H9 (cell line): ENCODE measurements at regions not wholly inside any gene's neighbourhood (a gene's known extent, or its start where the extent isn't known, plus 50 kb on each side); places are given as distances from the start of the nearest gene placed in this dataset.

Experiments used
- DNase-seq: peaks from one replicate; pipeline ENCODE4 v3.0.0-alpha.2; 2017
- H2AFZ ChIP-seq: one replicate; pipeline ENCODE4 v1.6.1; 2013; ENCODE audit warnings: mild to moderate bottlenecking, low read length, control low read depth, moderate library complexity
- H2AK5ac ChIP-seq: 2 replicates; pipeline ENCODE4 v1.6.1; 2013; ENCODE audit warnings: low read length, control low read depth, mixed read lengths; ENCODE audit not compliant: insufficient read length
- H2BK120ac ChIP-seq: one replicate; pipeline ENCODE4 v1.6.1; 2013; ENCODE audit warnings: low read depth, mild to moderate bottlenecking, low read length, control low read depth, inconsistent platforms; ENCODE audit not compliant: poor library complexity, severe bottlenecking
- H2BK12ac ChIP-seq: 2 replicates; pipeline ENCODE4 v1.6.1; 2013; ENCODE audit warnings: low read length, control low read depth, mixed read lengths, low read depth; ENCODE audit not compliant: insufficient read length
- H2BK15ac ChIP-seq: 2 replicates; pipeline ENCODE4 v1.6.1; 2013; ENCODE audit warnings: low read depth, low read length, control low read depth
- H2BK20ac ChIP-seq: one replicate; pipeline ENCODE4 v1.6.1; 2013; ENCODE audit warnings: low read depth, mild to moderate bottlenecking, low read length, control low read depth, inconsistent platforms; ENCODE audit not compliant: poor library complexity, severe bottlenecking
- H2BK5ac ChIP-seq: 2 replicates; pipeline ENCODE4 v1.6.1; 2013; ENCODE audit warnings: low read length, control low read depth, mixed read lengths; ENCODE audit not compliant: insufficient read length
- H3K14ac ChIP-seq: 2 replicates; pipeline ENCODE4 v1.6.1; 2013; ENCODE audit warnings: low read length, control low read depth; ENCODE audit not compliant: insufficient read depth
- H3K18ac ChIP-seq: 2 replicates; pipeline ENCODE4 v1.6.1; 2013; ENCODE audit warnings: low read depth, mild to moderate bottlenecking, mixed read lengths, low read length, control low read depth; ENCODE audit not compliant: insufficient read length
- H3K23ac ChIP-seq: 2 replicates; pipeline ENCODE4 v1.6.1; 2013; ENCODE audit warnings: low read length, control low read depth, mixed read lengths, low read depth; ENCODE audit not compliant: insufficient read length
- H3K23me2 ChIP-seq: 2 replicates; pipeline ENCODE4 v1.6.1; 2013; ENCODE audit warnings: low read depth, mild to moderate bottlenecking, mixed read lengths, low read length, control low read depth; ENCODE audit not compliant: insufficient read length, poor library complexity, severe bottlenecking
- H3K27ac ChIP-seq: 2 replicates; pipeline ENCODE4 v1.5.1; 2013; ENCODE audit warnings: low read length, control low read depth, mixed read lengths, low read depth; ENCODE audit not compliant: insufficient read length
- H3K27me3 ChIP-seq: 2 replicates; pipeline ENCODE4 v1.6.1; 2013; ENCODE audit warnings: low read length, control low read depth, inconsistent platforms; ENCODE audit not compliant: insufficient read depth
- H3K4ac ChIP-seq: 2 replicates; pipeline ENCODE4 v1.6.1; 2013; ENCODE audit warnings: low read depth, mild to moderate bottlenecking, control low read depth, inconsistent platforms, low read length, moderate library complexity
- H3K4me1 ChIP-seq: 2 replicates; pipeline ENCODE4 v1.6.1; 2013; ENCODE audit warnings: low read length, control low read depth, inconsistent platforms; ENCODE audit not compliant: insufficient read depth
- H3K4me2 ChIP-seq: 2 replicates; pipeline ENCODE4 v1.6.1; 2013; ENCODE audit warnings: low read length, control low read depth, mixed read lengths; ENCODE audit not compliant: insufficient read length, insufficient read depth
- H3K56ac ChIP-seq: 2 replicates; pipeline ENCODE4 v1.6.1; 2013; ENCODE audit warnings: low read depth, mild to moderate bottlenecking, mixed read lengths, low read length, control low read depth; ENCODE audit not compliant: insufficient read length
- H3K79me1 ChIP-seq: 2 replicates; pipeline ENCODE4 v1.6.1; 2013; ENCODE audit warnings: low read depth, mild to moderate bottlenecking, moderate library complexity, low read length, control low read depth, inconsistent platforms; ENCODE audit not compliant: insufficient read depth, poor library complexity, severe bottlenecking
- H3K79me2 ChIP-seq: 2 replicates; pipeline ENCODE4 v1.6.1; 2013; ENCODE audit warnings: low read length, control low read depth, inconsistent platforms; ENCODE audit not compliant: insufficient read depth
- H3K9ac ChIP-seq: 2 replicates; pipeline ENCODE4 v1.6.1; 2013; ENCODE audit warnings: low read length, control low read depth, mixed read lengths; ENCODE audit not compliant: insufficient read length; ENCODE audit errors: extremely low read depth
- H3K9me3 ChIP-seq: one replicate; pipeline ENCODE4 v1.6.1; 2013; ENCODE audit warnings: low read depth, low read length, inconsistent platforms; ENCODE audit not compliant: control insufficient read depth
- H3T11ph ChIP-seq: one replicate; pipeline ENCODE4 v1.6.1; 2013; ENCODE audit warnings: mild to moderate bottlenecking, low read length, control low read depth, inconsistent platforms
- H4K20me1 ChIP-seq: one replicate; pipeline ENCODE4 v1.6.1; 2013; ENCODE audit not compliant: control insufficient read depth, insufficient read length, insufficient read depth
- H4K5ac ChIP-seq: 2 replicates; pipeline ENCODE4 v1.6.1; 2013; ENCODE audit warnings: low read depth, mild to moderate bottlenecking, mixed read lengths, low read length, control low read depth; ENCODE audit not compliant: insufficient read length
- H4K8ac ChIP-seq: replicated peaks from 2 replicates; pipeline ENCODE4 v1.6.1; 2013; ENCODE audit warnings: low read length, control low read depth, mixed read lengths, low read depth; ENCODE audit not compliant: insufficient read length
- H4K91ac ChIP-seq: 2 replicates; pipeline ENCODE4 v1.6.1; 2013; ENCODE audit warnings: low read depth, mild to moderate bottlenecking, moderate library complexity, mixed read lengths, low read length, control low read depth; ENCODE audit not compliant: insufficient read length
- H3K27ac Mint-ChIP-seq, 3 experiments: 2 replicates in 2 of 3; 3 replicates in 1 of 3; pipeline ENCODE4 v1.8.0; 2020 to 2021; ENCODE audit warnings: mixed read lengths in 3 of 3, mild to moderate bottlenecking in 1 of 3, moderate library complexity in 1 of 3
- H3K27me3 Mint-ChIP-seq: 2 replicates; pipeline ENCODE4 v1.8.0; 2021; ENCODE audit warnings: low read depth, mild to moderate bottlenecking, moderate library complexity, mixed read lengths
- H3K36me3 Mint-ChIP-seq, 3 experiments: 2 replicates in 2 of 3; 3 replicates in 1 of 3; pipeline ENCODE4 v1.8.0; 2020 to 2021; ENCODE audit warnings: low read depth in 3 of 3, mixed read lengths in 3 of 3; ENCODE audit not compliant: insufficient read depth in 1 of 3
- H3K4me1 Mint-ChIP-seq, 2 experiments: 2 replicates each; pipeline ENCODE4 v1.8.0; 2020; ENCODE audit warnings: mixed read lengths in 2 of 2
- H3K4me3 Mint-ChIP-seq, 2 experiments: 2 replicates in 1 of 2; 3 replicates in 1 of 2; pipeline ENCODE4 v1.8.0; 2020 to 2021; ENCODE audit warnings: mild to moderate bottlenecking in 2 of 2, mixed read lengths in 2 of 2, moderate library complexity in 1 of 2
- H3K9me3 Mint-ChIP-seq, 2 experiments: 2 replicates in 1 of 2; 3 replicates in 1 of 2; pipeline ENCODE4 v1.8.0; 2020; ENCODE audit warnings: mild to moderate bottlenecking in 2 of 2, mixed read lengths in 2 of 2, moderate library complexity in 1 of 2
- CTCF ChIP-seq: fragments of 200-600 bp; sonication (generic); conservative IDR thresholded peaks from 3 replicates; pipeline ENCODE4 v1.8.0; 2021; ENCODE audit warnings: antibody characterized with exemption, mild to moderate bottlenecking
- WGBS: extraction: QIAGEN DNeasy Blood & Tissue Kit; methylation state at CpG from one replicate; pipeline ENCODE4 v1.1.7; 2013; ENCODE audit warnings: missing lambda C conversion rate, low lambda C conversion rate, mixed read lengths; ENCODE audit not compliant: insufficient read length; ENCODE audit errors: extremely low coverage; 5-methylcytosine and 5-hydroxymethylcytosine counted together

GRCh38 chr3:105950881-105951600 lies 82.2 kb upstream of the CBLB start:
- Histone ChIP-seq H3K27me3 (no peaks in the 10 kb centered on the region), H2BK120ac (no peak overlapping the region), H3K14ac (no peak overlapping the region), H3K9ac (no peak overlapping the region), H3K4ac (no peak overlapping the region), H2AFZ (no peak overlapping the region), H2BK5ac (no peak overlapping the region), H2BK12ac (no peak overlapping the region), H3K4me2 (no peak overlapping the region), H4K91ac (no peak overlapping the region), H2AK5ac (no peak overlapping the region), H3K79me1 (no peaks in the 10 kb centered on the region), H3K56ac (no peak overlapping the region), H3K79me2 (no peaks in the 10 kb centered on the region), H4K8ac (no peak overlapping the region), H3K9me3 (no peaks in the 10 kb centered on the region), H3K23ac (no peak overlapping the region), H4K20me1 (no peaks in the 10 kb centered on the region), H2BK15ac (no peak overlapping the region), H3T11ph (no peak overlapping the region), H3K23me2 (no peaks in the 10 kb centered on the region), H3K4me1 (no peaks in the 10 kb centered on the region), H4K5ac (no peak overlapping the region), H3K18ac (no peak overlapping the region), H2BK20ac (no peak overlapping the region), H3K27ac (no peak overlapping the region)
- Mint-ChIP-seq H3K9me3 (no peaks in the 10 kb centered on the region), H3K4me3 (no peak overlapping the region), H3K4me1 (no peaks in the 10 kb centered on the region), H3K27me3 (no peaks in the 10 kb centered on the region), H3K36me3 (no peaks in the 10 kb centered on the region), H3K27ac (no peak overlapping the region)
- WGBS = no CpG with 5 or more reads among the region's 2 CpGs
- DNase-seq = no peak
- no peak for TF ChIP-seq CTCF
